ENCODE measurements at regions not wholly inside any gene's neighbourhood (a gene's known extent, or its start where the extent isn't known, plus 50 kb on each side); places are given as distances from the start of the nearest gene placed in this dataset.

DNA sequence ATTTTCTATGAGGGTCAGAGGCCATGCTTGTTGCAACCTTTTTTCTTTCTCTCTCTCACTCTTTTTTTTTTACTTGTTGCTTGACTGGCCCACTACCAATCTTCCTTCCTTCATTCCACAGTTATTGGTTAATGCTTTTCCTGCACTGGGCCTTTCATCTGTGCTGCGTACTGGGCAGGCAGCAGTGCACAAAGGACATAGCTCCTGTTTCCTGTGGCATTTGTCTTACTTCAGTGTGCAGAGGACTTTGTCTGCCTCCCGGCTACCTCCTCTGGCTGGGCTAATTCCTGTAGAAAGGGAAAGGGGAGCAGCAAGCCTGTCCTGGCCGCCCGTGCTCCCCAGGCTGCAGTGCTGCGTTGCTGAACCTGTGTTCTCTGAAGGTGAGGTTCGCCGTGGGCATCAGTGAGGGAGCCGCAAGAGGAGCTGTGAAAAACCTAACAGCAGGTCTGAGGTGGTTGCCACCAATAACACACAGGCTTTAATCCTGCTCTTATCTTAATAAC, 93.7 kb upstream of the RGMA start:
- Histone ChIP-seq H3K27ac (no peak overlapping the region), H3K27me3 (ENCODE audit: insufficient read depth, low read depth, severe bottlenecking) (peaks cover 91% of the 10 kb centered on the region), H3K9me3 (ENCODE audit: severe bottlenecking) (peaks cover 2% of the 10 kb centered on the region), H3K4me3 (ENCODE audit: low read depth, low read length) (no peak overlapping the region), H3K36me3 (no peaks in the 10 kb centered on the region)
- TF ChIP-seq, protein P1, sequence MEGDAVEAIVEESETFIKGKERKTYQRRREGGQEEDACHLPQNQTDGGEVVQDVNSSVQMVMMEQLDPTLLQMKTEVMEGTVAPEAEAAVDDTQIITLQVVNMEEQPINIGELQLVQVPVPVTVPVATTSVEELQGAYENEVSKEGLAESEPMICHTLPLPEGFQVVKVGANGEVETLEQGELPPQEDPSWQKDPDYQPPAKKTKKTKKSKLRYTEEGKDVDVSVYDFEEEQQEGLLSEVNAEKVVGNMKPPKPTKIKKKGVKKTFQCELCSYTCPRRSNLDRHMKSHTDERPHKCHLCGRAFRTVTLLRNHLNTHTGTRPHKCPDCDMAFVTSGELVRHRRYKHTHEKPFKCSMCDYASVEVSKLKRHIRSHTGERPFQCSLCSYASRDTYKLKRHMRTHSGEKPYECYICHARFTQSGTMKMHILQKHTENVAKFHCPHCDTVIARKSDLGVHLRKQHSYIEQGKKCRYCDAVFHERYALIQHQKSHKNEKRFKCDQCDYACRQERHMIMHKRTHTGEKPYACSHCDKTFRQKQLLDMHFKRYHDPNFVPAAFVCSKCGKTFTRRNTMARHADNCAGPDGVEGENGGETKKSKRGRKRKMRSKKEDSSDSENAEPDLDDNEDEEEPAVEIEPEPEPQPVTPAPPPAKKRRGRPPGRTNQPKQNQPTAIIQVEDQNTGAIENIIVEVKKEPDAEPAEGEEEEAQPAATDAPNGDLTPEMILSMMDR (IDR thresholded peaks at IDR 0.05; ENCODE audit: low read depth, low read length) = no peak
- no peak for DNase-seq

DNA sequence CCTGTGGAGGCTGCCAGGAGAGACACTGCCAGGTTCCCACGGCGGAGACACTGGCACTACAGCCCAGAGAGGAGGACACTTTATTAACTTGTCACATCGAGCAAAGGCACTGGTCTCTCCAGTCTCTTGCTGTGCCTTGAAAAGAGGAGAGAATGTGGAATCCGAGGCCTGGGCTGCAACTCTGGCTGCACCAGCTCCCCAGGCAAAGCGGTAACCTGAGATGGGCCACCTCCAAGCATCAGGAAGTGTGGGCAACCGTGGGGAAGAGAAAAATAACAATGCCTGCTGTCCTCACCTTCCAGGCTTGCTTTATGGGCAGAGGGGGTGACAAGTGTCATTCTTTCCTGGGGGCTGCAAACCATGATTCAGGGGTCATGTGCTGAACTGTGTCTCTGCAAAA, 91.6 kb upstream of the RGMA start:
- no peak for DNase-seq
- no peaks in the 10 kb centered on the region for H3K36me3 ChIP-seq
- TF ChIP-seq, protein P1 (IDR thresholded peaks at IDR 0.05; ENCODE audit: low read depth, low read length) = no peak
- peaks cover 2% of the 10 kb centered on the region for H3K9me3 ChIP-seq (ENCODE audit: severe bottlenecking)
- H3K27ac ChIP-seq = no peak overlapping the region
- peaks cover 91% of the 10 kb centered on the region for H3K27me3 ChIP-seq (ENCODE audit: insufficient read depth, low read depth, severe bottlenecking)
- H3K4me3 ChIP-seq (ENCODE audit: low read depth, low read length) = no peak overlapping the region

DNA sequence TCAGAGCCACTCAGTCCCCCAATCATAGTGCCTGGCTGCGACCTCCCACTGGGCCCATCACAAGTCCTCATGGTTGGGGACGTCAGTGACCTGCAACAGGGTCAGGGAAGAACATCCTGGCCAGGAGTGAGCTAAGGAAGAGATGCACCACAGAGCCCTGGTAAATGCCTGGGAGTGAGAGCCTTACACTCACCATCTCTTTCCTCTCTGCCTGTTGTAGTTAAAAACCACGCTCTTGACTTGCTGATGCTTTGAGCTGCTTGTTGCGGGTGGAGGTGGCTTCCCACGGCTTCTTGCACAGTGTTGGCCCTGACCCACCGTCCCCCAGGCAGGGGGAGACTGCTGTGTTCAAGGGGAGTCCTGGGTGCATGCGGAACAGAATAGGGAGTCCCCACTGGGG, 91.1 kb upstream of the RGMA start:
- no peaks in the 10 kb centered on the region for H3K36me3 ChIP-seq
- TF ChIP-seq, protein P1 (IDR thresholded peaks at IDR 0.05; ENCODE audit: low read depth, low read length) = no peak
- H3K9me3 ChIP-seq (ENCODE audit: severe bottlenecking) = peaks cover 2% of the 10 kb centered on the region
- peaks cover 91% of the 10 kb centered on the region for H3K27me3 ChIP-seq (ENCODE audit: insufficient read depth, low read depth, severe bottlenecking)
- no peak for DNase-seq
- H3K4me3 ChIP-seq (ENCODE audit: low read depth, low read length) = no peak overlapping the region
- no peak overlapping the region for H3K27ac ChIP-seq

DNA sequence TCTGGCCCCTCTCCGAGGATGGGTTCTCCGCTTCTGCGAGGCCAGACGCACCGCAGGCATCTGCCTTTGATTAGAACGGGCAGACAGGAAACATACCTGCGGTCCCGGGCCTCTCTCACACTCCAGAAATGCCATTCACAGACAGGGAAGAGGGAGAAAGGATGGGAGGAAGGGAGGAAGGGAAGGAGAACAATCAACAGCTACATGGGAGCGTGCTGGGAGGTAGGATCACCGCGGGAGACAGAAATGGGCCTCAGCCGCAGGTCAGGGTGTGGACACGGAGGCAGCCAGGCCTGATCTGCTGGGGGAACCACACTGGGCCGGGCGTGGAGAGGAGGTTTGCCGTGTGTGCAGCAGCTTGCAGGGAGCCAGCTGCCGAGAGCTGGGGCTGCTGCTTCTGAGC, 90.7 kb upstream of the RGMA start:
- DNase-seq = no peak
- no peaks in the 10 kb centered on the region for H3K36me3 ChIP-seq
- H3K4me3 ChIP-seq (ENCODE audit: low read depth, low read length) = no peak overlapping the region
- H3K27ac ChIP-seq = no peak overlapping the region
- H3K9me3 ChIP-seq (ENCODE audit: severe bottlenecking) = peaks cover 2% of the 10 kb centered on the region
- peaks cover 91% of the 10 kb centered on the region for H3K27me3 ChIP-seq (ENCODE audit: insufficient read depth, low read depth, severe bottlenecking)
- TF ChIP-seq, protein P1 (IDR thresholded peaks at IDR 0.05; ENCODE audit: low read depth, low read length) = no peak

DNA sequence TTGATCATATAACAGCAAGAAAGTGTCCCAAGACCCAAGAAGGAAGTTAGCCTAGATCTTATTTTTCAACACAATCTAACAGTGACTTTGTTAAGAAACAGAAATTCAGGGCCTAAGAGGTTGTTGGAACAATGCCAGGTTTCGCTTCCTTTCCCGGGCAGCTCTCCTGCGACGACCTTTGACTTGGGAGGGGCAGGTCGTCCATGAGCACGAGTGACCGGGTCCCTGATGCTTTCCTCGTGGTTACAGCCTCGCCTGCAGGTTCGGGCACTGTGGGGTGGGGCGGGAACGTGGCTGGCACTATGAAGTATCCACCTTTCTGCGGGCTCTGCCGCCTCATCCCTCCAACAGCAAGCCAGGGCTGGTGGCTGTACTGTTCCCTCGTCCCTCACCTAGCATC, 90.1 kb upstream of the RGMA start:
- H3K4me3 ChIP-seq (ENCODE audit: low read depth, low read length) = no peak overlapping the region
- peaks cover 2% of the 10 kb centered on the region for H3K9me3 ChIP-seq (ENCODE audit: severe bottlenecking)
- no peaks in the 10 kb centered on the region for H3K36me3 ChIP-seq
- H3K27ac ChIP-seq = no peak overlapping the region
- DNase-seq = no peak
- TF ChIP-seq, protein P1 (IDR thresholded peaks at IDR 0.05; ENCODE audit: low read depth, low read length) = no peak
- H3K27me3 ChIP-seq (ENCODE audit: insufficient read depth, low read depth, severe bottlenecking) = peaks cover 91% of the 10 kb centered on the region

DNA sequence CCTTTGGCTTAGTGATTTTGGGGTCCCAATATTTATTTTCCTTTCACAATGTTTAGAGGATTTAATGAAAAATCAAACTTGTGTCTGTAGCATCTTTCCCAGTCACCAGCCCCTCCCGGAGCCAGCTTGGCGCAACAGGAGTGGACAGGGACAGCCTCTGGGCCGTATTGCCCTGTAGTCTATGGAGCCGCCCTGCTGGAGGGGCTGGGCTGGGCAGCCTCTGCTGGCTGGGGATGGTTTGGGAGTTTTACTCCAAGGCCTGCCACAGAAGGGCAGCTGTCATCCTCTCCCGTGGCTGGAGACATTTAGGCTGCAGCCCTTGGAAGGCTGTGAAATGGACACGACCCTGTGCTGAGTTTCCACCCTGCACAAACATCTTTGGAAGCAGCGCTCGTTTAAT, 89.4 kb upstream of the RGMA start:
- Histone ChIP-seq H3K4me3 (ENCODE audit: low read depth, low read length) (no peak overlapping the region), H3K27ac (no peak overlapping the region), H3K9me3 (ENCODE audit: severe bottlenecking) (peaks cover 2% of the 10 kb centered on the region), H3K27me3 (ENCODE audit: insufficient read depth, low read depth, severe bottlenecking) (peaks cover 88% of the 10 kb centered on the region), H3K36me3 (no peaks in the 10 kb centered on the region)
- no peak for DNase-seq
- TF ChIP-seq, protein P1 (IDR thresholded peaks at IDR 0.05; ENCODE audit: low read depth, low read length) = no peak
